HG02610 (cell line): ENCODE measurements at regions not wholly inside any gene's neighbourhood (a gene's known extent, or its start where the extent isn't known, plus 50 kb on each side); places are given as distances from the start of the nearest gene placed in this dataset.
"Not testable (repeated sequence)": the region's sequence is repeated elsewhere in the genome, so short reads cannot be mapped to it uniquely, and the experiment has no call there.

ENCODE experiments used
- ATAC-seq: cut with Tn5 transposase; IDR thresholded peaks from one replicate; pipeline ENCODE4 v1.9.1; 2021; ENCODE audit warnings: mild to moderate bottlenecking, moderate library complexity; ENCODE audit not compliant: unreplicated experiment

DNA sequence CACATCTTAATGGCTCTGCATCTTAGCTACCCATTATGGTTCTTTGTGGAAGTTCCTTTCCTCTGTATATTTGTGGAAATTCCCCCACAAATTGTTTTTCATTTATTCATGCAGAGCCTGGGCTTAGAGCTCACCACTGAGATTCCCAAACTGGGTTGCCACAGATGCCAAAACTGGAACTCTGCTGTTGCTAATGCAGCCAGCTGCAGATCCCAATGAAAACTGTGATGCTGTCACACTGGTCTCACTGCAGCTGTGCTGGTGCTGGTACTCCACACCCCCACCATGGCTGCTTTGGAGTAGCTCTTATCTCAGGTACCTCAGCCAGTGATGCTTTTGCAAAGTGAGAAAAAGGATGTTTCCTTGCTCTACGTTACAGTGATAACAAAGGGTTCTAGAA is 87.7 kb downstream of the DCK start:
- no peak for ATAC-seq

DNA sequence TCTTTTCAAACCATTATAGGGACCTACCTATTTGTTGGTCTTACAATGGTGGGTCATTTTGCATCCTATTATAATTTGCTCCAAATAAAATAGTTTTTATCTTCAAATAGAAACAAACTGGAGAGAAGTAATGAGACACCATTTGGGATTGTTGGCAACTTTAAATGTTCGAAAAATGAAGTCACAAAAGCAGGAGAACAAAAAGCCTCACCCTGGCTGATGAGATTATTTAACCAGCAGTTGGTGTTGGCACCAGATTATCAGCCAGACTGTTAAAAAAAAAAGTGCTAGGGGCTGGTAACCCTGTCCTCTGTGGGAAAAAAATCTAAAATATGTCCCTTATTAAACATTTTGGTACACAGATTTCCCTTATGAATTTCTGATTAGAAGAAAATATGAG is 100.3 kb downstream of the DCK start:
- ATAC-seq = no peak

DNA sequence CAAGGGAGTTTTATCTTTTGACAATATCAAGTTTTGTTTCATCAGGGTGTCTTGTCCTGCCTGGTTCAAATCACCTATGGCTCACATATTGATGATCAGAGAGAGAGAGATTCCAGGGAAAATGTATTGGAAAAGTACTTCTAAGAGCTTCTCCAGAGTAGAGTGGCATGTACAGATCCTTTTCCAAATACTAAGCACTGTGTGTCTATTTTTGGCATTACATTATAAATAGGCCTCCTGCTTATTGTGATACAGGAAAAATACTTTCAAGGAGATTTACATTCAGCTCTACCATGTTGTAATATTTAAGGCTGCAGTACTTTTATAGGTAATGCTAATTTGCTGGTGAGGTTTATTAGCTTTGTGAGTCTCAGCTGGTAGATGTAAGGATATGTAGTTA is 100.8 kb downstream of the DCK start:
- ATAC-seq = no peak

DNA sequence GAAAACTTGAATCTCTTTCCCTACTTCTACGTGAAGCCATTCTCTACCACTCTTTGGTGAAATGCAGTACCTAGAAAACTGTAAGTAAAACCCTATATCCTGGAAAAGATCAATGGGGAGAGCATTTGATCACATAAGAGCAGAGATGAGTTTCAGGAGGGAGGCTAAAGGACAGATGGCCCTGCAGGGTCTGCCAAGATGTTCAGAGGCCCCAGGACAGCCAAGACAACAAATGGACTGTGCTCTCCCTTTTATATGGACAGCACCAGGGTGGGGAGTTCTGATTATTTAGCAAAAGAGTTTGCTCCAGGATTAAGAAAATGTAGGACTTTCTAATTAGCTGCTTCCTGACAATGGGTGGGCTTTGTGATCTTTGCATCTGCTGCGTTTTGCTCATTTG is 101.7 kb downstream of the DCK start:
- no peak for ATAC-seq

DNA sequence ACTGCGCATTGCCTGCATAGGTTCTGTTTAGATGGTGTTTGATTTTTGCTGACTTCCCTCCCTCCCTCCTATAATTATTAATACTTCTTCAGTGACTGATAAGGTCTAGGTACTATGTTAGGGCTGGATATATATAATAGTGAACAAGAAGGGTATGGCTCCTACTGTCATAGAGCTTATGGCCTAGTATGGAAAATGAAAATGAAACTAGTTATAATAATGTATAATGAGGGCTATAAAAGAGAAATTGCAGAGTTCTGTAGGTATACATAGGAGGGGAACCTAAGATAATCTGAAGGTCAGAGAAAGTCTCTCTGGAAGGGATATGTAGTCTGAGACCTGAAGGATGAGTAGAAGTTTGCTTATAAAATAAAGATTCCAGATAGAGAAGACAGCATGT is 102.1 kb downstream of the DCK start:
- no peak for ATAC-seq

DNA sequence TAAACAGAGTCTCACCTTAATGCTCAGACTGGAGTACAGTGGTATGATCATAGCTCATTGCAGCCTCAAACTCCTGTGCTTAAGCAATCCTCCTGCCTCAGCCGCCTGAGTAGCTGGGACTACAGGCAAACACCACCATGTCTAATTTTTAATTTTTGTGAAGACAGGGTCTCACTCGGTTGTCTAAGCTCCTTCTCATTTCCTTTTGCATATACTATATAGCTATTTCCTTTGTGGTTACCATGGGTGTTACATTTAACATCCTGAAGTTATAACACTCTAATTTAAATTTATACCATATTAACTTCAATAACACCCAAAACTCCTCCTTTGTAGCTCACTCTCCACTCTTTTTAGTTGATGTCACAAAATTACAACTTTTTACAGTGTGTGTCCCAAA is 114.3 kb downstream of the DCK start:
- ATAC-seq = no peak

DNA sequence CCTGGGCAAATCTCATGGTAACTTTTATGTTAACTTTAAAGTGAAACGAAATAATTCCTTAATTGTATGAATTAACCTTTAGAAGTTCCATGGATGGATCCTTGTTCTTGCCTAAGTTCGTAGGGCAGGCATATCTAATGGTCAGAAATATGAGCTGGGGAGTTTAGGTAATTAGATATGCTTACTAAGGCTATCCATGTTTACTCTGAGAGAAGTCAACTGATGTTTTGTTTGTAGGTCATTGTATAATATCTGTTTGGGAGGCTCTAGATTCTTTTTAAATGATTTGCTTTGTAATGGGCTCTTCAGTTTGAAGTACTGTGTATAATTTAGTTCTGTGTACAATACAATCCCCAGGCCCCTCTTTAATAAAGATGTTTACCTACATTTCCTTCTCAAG is 117.0 kb downstream of the DCK start:
- ATAC-seq = no peak

DNA sequence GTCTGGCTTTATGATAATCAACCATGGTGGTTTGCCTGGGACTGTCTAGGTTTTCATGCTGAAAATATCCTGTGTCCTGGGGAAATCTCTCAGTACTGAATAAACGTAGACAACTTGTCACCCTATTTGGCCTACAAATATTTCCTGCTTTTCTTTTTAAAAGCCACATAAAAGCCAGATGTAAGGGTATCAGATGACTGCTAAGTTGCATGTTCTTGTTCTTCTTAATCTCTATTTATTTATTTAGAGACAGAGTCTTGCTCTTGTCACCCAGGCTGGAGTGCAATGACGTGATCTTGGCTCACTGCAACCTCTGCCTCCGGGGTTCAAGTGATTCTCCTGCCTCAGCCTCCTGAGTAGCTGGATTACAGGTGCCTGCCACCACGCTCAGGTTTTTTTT is 117.7 kb downstream of the DCK start:
- not testable (repeated sequence) for ATAC-seq

DNA sequence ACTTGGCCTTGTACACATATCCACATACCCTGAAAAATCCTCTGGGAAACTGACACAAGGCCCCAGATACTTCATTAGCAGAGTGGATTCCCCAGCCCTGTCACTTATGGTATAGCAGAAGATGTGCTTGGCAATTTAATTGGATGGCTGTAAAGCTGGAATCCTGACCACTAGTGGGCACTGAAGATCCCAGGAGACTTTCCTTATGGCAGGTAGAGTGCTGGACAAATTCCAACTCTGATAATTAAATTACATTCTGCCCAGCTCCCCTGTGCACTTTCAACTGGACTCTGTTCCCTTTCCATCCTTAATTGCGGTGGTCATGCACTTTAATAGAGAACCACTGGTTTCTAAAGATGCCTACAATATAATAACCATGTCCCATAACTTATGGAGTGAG is 119.8 kb downstream of the DCK start:
- no peak for ATAC-seq

DNA sequence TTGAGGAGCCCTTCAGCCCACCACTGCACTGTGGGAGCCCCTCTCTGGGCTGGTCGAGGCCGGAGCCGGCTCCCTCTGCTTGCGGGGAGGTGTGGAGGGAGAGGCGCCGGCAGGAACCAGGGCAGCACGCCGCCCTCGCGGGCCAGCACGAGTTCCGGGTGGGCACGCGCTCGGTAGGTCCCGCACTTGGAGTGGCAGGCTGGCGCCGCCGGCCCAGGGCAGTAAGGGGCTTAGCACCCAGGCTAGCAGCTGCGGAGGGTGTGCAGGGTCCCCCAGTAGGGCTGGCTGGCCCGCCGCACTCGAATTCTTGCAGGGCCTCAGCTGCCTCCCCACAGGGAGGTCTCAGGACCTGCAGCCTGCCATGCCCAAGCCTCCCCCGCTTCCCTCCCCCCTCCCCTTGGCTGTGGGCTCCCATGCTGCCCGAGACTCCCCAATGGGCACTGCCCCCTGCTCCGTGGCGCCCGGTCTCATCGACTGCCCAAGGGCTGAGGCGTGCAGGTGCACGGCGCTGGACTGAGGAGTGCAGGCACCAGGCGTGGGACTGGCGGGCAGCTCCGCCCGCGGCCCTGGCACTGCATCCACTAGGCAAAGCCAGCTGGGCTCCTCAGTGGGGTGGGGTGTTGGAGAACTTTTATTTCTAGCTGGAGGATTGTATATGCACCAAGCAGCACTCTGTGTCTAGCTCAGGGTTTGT is 127.5 kb downstream of the DCK start:
- ATAC-seq = no peak

DNA sequence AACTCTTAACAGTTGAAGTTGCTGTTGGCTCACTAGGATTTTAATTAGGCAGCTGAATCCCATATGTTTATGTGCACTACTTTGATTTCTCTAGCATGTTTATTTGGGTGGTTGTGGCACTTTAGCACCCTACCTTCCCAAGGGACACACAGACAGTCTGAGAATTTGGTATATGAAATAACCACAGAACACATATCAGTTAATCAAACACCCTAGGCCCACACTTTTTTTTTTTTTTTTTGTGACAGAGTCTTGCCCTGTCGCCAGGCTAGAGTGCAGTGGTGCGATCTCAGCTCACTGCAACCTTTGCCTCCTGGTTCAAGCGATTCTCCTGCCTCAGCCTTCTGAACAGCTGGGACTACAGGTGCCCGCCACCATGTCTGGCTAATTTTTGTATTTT is 130.5 kb downstream of the DCK start:
- no peak for ATAC-seq

DNA sequence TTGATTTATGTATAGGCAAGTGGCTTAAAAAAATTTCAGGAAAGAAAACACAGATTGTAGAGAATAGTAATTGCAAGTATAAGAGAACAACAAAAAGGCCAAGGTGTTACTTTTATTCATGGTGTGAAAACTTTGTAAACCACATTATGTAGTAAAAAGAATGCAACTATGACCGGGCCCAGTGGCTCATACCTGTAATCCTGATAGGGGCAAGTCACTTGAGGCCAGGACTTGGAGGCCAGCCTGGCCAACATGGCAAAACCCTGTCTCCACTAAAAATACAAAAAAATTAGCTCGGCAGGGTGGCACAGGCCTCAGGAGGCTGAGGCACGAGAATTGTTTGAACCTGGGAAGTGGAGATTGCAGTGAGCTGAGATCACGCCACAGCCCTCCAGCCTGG is 131.7 kb downstream of the DCK start:
- ATAC-seq = no peak

DNA sequence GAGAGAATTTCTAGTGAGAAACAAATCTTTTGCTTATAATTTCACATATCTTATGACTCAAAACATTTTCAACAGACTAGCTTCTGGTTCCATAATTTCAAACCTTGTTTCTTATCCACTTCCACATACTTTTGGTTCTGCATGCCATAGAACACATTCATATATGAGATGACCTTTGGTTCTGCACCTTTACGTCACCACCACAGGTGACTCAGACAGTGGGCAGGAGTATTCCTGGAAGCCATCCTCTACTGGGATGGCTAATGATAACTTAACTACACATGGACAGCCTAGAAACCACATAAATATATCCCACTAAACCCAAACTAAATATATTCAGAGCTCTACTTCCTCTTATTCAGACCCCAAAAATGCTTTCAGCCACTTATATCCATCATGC is 133.3 kb downstream of the DCK start:
- no peak for ATAC-seq

DNA sequence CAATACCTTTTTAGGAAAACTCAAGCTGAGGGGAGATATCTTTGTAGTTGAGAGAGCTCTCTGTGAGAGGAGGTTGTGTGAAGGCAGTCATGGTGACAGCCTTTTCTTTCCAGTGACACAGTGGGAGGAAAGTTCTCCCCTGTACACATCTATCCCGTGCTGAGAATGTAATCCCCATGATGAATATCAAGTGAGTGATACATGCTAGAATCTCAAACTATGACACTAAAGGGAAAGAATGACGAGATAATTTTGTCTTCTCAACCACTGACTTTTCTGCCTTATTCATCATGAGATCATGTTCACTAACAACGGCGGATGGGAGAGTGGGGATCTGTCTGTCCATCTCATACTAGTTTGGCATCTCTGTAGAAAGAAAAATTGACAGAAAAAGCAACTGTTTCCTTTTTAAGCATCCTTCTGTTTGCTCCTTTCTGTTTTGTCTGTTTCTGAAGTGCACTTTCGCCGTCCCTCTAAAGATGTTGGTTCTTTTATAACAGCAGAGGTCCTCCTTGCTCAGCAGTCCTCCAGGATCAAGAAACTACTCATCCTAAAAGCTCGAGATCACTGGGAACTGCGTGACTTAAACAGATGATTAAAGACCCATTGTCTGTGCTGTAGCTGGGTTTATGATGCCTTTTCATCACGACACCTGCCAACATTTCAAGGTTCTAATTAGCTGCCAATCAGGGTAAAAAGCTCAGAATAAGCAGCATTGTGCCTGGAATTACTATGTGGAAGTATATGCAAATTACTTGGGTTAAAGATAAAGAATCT is 137.6 kb downstream of the DCK start:
- ATAC-seq = no peak

DNA sequence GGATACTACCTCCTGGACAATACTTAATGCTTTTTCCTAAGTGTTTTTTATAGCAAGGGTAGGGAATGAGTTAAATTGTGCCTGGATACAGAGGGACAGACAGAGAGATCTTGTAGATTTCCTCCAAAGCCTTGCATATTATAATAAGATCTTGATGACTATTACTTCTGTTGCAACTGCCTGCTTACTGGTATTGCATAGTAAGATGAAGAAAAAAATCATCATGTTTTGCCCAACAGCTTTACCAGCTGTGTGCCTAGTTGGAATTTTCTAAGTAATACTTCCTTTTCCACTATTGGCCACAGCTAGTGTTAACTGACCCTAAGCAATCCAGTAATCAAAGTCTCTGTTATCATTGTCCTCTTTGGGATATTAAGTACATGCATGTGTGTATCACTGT is 139.0 kb downstream of the DCK start:
- ATAC-seq = no peak

DNA sequence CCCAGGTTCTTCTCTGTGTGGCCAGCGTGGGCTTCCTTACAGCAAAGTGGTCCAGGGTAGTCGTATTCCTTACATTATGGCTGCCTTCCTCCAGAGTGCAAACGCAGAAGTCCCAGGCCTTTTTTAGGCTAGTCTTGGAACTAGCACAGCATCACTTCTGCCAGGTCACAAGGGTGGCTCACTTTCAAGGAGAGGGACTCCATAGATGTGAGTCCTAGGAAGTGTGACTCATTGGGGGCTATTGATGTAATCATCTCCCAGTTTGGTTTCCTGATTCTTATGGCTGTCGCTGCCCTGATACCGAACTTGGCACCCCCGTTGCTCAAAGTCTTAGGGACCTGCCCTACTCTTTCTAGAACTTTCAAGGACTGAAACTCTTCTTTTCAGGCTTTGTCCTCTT is 140.0 kb downstream of the DCK start:
- no peak for ATAC-seq

DNA sequence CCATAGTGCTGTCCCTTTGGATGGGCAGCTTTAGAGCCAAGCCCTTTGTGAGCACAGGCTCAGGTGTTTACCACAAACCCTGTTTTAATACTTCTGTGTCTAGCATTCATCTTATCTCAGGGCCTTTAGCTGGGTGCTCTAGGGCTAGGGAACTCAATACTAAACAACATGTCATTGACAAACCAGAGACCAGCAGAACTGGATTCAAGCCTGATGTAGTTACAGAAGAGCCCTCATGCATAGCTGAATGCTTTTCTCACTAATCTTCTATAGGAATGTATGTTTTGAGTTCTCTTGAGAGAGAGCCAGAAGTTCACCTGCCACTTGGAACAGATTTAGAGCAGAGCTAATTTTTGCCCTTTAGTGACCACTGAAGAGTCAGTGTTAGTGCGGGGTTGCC is 142.6 kb downstream of the DCK start:
- no peak for ATAC-seq

DNA sequence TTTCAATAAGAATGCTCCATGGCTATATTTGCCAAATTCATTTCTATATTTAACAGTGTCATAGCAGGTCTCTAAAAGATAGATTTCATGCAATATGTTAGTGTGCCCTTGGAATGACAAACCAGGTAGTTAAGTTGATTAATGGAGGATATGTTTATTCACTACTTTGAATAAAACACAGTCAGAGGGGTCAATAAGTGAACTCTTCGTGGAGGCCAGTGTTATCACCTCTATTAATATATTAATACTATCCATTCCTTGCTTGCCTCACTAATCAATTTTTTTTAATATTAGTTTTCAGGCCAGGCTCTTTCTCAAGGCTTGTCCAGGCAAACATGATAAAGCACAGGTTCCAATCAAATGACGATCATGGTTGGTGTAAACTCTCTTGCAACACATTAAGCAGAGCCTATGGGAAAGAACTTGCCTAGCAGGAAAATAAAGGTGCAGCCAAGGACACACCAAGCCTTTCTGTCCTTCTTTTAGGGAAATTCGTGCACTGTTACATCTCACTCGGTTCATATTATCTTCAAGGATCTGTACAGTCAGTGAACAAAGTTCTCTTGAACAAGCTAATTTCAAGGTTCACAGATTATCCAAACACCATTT is 144.7 kb downstream of the DCK start:
- ATAC-seq = no peak

DNA sequence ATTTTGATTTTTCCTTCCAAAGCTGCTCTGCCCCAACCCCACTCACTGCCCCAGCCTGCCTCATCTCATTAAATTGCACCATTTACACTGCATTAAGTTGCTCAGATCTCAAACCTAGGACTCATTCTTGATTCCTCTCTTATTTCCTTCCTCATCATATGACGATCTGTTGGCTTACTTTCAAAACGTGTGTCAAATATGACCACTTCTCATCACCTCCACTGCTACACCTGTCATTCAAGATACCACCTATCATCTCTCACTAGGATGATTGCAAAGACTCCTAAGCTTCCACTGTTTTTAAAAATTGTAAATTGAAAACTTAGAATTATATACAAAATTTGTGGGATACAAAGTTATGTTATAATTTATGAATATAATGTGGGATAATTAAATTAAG is 147.1 kb downstream of the DCK start:
- no peak for ATAC-seq

DNA sequence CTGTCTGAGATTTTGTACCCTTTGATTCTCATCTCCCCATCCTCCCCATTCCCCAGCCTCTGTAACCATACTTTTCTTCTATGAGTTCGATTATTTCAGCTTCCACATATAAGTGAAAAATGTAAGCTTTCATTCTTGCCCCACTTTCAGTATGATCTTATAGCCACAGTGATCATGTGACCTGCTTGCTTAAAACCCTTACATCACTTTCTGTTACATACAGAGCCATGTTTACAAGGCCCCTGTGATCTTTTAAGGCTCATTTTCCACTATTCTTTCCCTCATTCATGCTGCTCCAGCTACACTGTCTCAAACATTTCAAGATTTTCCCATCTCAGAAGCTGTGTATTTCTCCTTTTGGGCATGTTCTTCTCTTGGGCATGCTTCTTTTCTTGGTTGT is 147.7 kb downstream of the DCK start:
- peak; percentile 53 for ATAC-seq

DNA sequence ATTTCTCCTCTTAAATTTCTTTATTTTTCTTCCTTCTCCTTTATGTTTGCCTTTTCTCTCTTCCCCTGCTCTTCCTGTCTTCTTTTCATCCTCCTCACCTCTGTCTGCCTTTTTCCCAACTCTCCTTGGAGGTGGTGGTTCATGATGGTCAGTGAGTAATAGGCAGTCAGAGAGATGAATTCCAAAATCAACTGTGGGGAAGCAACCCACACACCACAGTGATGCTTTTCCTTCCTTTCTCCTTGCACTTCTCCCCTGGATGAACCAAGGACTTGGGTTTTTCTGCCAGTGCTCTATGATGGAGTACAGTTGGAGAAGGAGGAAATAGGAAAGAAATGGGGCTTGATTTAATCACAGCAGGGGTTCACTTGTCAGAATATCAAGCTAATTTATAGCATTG is 153.8 kb downstream of the DCK start:
- no peak for ATAC-seq

DNA sequence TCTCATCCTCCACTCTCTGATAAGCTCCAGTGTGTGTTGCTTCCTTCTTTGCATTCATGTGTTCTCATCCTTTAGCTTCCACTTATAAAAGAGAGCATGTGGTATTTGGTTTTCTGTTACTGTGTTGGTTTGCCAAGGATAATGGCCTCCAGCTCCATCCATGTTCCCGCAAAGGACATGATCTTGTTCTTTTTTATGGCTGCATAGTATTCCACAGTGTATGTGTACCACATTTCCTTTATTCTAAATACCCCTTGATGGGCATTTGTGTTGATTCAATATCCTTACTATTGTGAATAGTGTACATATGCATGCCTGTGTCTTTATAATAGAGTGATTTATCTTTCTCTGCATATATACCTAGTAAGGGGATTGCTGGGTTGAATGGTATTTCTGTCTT is 155.1 kb downstream of the DCK start:
- ATAC-seq = no peak
